Liver (tissue), 8 donors: ENCODE measurements at regions not wholly inside any gene's neighbourhood (a gene's known extent, or its start where the extent isn't known, plus 50 kb on each side); places are given as distances from the start of the nearest gene placed in this dataset.
A peak's percentile ranks its signal among the peaks of the same experiment; 100 is the strongest.

Source experiments
- DNase-seq: peaks from one replicate; pipeline ENCODE4 v3.0.0-alpha.2; 2017; ENCODE audit warnings: low spot score
- H3K27ac ChIP-seq, 2 donors: one replicate each; pipeline ENCODE4 v1.7.0; 2013; ENCODE audit warnings: inconsistent platforms in 2 of 2, low read length in 2 of 2, control low read depth in 1 of 2, low read depth in 1 of 2, mild to moderate bottlenecking in 1 of 2
- H3K27me3 ChIP-seq, 4 donors: one replicate each; pipeline versions ENCODE4 v1.6.1 to v1.7.0; 2013; ENCODE audit warnings: low read length in 3 of 4, inconsistent platforms in 1 of 4, mild to moderate bottlenecking in 1 of 4, moderate library complexity in 1 of 4; ENCODE audit not compliant: control insufficient read depth in 4 of 4, insufficient read depth in 4 of 4
- H3K36me3 ChIP-seq, 4 donors: one replicate each; pipeline versions ENCODE4 v1.6.1 to v1.7.0; 2013; ENCODE audit warnings: low read length in 3 of 4, mild to moderate bottlenecking in 3 of 4, low read depth in 1 of 4, moderate library complexity in 1 of 4; ENCODE audit not compliant: control insufficient read depth in 4 of 4, insufficient read depth in 3 of 4
- H3K4me1 ChIP-seq, 4 donors: one replicate each; pipeline versions ENCODE4 v1.6.1 to v1.7.0; 2013; ENCODE audit warnings: low read length in 3 of 4, mild to moderate bottlenecking in 3 of 4, moderate library complexity in 1 of 4; ENCODE audit not compliant: control insufficient read depth in 4 of 4, insufficient read depth in 4 of 4
- H3K4me3 ChIP-seq, 3 donors: one replicate each; pipeline versions ENCODE4 v1.6.1 to v1.7.0; 2013; ENCODE audit warnings: low read length in 3 of 3, control low read depth in 1 of 3, low read depth in 1 of 3, mild to moderate bottlenecking in 1 of 3
- H3K9ac ChIP-seq, 2 donors: one replicate each; pipeline ENCODE4 v1.7.0; 2013; ENCODE audit warnings: low read length in 2 of 2, mild to moderate bottlenecking in 2 of 2, moderate library complexity in 2 of 2, control low read depth in 1 of 2, low read depth in 1 of 2
- H3K9me3 ChIP-seq, 4 donors: one replicate each; pipeline versions ENCODE4 v1.6.1 to v1.7.0; 2013; ENCODE audit warnings: low read length in 3 of 4; ENCODE audit not compliant: control insufficient read depth in 4 of 4
- EGR1 ChIP-seq, 2 donors: IDR thresholded peaks; 2 replicates each; pipeline ENCODE4 v1.6.1; 2016 to 2018; ENCODE audit warnings: antibody characterized with exemption in 2 of 2, low read depth in 2 of 2
- FOXA2 ChIP-seq: IDR thresholded peaks from 2 replicates; pipeline ENCODE4 v1.6.1; 2016; ENCODE audit warnings: antibody characterized with exemption
- HNF4A ChIP-seq, 2 donors: conservative IDR thresholded peaks; 2 replicates each; pipeline ENCODE4 v1.6.1; 2016; ENCODE audit warnings: antibody characterized with exemption in 2 of 2, mild to moderate bottlenecking in 2 of 2
- HNF4G ChIP-seq: IDR thresholded peaks from 2 replicates; pipeline ENCODE4 v1.6.1; 2016; ENCODE audit warnings: antibody characterized with exemption
- NR2F2 ChIP-seq: IDR thresholded peaks from 2 replicates; pipeline ENCODE4 v1.6.1; 2016; ENCODE audit warnings: antibody characterized with exemption
- RAD21 ChIP-seq, 2 donors: IDR thresholded peaks; 2 replicates each; pipeline ENCODE4 v1.6.1; 2016; ENCODE audit warnings: antibody characterized with exemption in 2 of 2, mild to moderate bottlenecking in 2 of 2
- RXRA ChIP-seq, 2 donors: IDR thresholded peaks; 2 replicates each; pipeline ENCODE4 v1.6.1; 2017 to 2018; ENCODE audit warnings: antibody characterized with exemption in 2 of 2, mild to moderate bottlenecking in 1 of 2
- SP1 ChIP-seq: IDR thresholded peaks from 2 replicates; pipeline ENCODE4 v1.6.1; 2018; ENCODE audit warnings: antibody characterized with exemption, mild to moderate bottlenecking
- YY1 ChIP-seq: IDR thresholded peaks from 2 replicates; pipeline ENCODE4 v1.6.1; 2016; ENCODE audit warnings: antibody characterized with exemption, mild to moderate bottlenecking
- WGBS: extraction: QIAGEN DNeasy Blood & Tissue Kit; methylation state at CpG from one replicate; pipeline ENCODE4 v1.1.7; 2013; 5-methylcytosine and 5-hydroxymethylcytosine counted together
- TF ChIP-seq, protein P1 (sequence below): IDR thresholded peaks from 2 replicates; pipeline ENCODE4 v1.6.1; 2016; ENCODE audit warnings: antibody characterized with exemption
- TF ChIP-seq, protein P2 (sequence below): IDR thresholded peaks from 2 replicates; pipeline ENCODE4 v1.6.1; 2016; ENCODE audit warnings: antibody characterized with exemption
- TF ChIP-seq, protein P3 (sequence below): fragments of 150-350 bp; IDR thresholded peaks from 2 replicates; pipeline ENCODE4 v1.5.1; 2017; ENCODE audit warnings: improper control_type of control experiment, low read depth, low read length; ENCODE audit not compliant: missing input control
- TF ChIP-seq, protein P4 (sequence below): IDR thresholded peaks from 2 replicates; pipeline ENCODE4 v1.6.1; 2016; ENCODE audit warnings: antibody characterized with exemption, mild to moderate bottlenecking
- TF ChIP-seq, protein P5 (sequence below): IDR thresholded peaks from 2 replicates; pipeline ENCODE4 v1.6.1; 2016; ENCODE audit warnings: antibody characterized with exemption
- donor health status: healthy.
- donor health status: healthy.
- donor health status: healthy.
- donor health status: healthy.
- donor health status: healthy.

DNA sequence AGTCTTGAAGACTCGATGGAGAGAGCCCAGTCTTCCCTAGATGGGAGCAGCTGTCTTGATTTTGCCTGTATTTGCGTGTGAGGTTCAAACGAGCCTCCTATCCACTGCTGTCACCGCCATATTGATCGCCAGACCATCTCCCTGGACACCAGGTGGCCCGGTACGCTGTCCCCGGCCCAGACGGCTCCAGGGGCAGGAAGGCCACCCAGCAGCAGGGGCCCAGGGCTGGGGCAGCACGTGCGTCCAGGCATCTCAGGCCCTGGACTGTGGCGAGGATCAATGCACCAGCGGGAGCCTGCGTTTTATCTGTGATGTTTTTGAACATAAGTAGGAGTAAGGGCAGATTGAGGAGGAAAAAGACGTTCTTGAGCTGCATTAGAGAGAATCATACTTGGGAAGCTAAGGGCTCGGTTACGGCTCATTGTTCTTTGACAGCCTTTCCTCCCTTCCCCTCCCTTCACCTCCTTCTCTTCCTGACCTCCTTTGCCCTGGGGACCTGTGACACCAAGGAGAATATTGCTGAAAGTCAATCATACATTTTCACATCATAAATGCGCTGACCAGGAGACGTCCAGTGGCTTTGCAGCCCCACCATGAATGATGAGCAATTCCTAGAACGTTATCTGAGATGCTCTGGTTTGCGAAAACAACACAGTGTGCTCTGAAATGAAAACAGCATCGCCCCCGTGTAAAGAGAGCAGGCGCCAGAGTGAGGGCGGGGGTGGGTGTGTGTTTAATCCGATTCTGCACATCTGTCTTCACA lies 711.2 kb upstream of the SALL3 start:
- WGBS, result 79% methylated on average over 26 of the region's 26 CpGs
- DNase-seq, result no peak
- Histone ChIP-seq H3K9ac (no peak overlapping the region), H3K36me3 (no peaks in the 10 kb centered on the region), H3K4me3 (no peak overlapping the region), H3K27me3 (peaks cover 0 to 8% (median 0%) of the 10 kb centered on the region in 4 donors), H3K9me3 (peaks cover 0 to 3% (median 2%) of the 10 kb centered on the region in 4 donors), H3K27ac (no peak overlapping the region), H3K4me1 (no peaks in the 10 kb centered on the region)
- TF ChIP-seq NR2F2, result no peak
- TF ChIP-seq YY1, result no peak
- TF ChIP-seq FOXA2, result no peak
- TF ChIP-seq HNF4G, result no peak
- TF ChIP-seq, protein P1, sequence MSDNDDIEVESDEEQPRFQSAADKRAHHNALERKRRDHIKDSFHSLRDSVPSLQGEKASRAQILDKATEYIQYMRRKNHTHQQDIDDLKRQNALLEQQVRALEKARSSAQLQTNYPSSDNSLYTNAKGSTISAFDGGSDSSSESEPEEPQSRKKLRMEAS, result no peak
- no peak for TF ChIP-seq RAD21 (IDR thresholded peaks at IDR 0.05)
- TF ChIP-seq, protein P2, sequence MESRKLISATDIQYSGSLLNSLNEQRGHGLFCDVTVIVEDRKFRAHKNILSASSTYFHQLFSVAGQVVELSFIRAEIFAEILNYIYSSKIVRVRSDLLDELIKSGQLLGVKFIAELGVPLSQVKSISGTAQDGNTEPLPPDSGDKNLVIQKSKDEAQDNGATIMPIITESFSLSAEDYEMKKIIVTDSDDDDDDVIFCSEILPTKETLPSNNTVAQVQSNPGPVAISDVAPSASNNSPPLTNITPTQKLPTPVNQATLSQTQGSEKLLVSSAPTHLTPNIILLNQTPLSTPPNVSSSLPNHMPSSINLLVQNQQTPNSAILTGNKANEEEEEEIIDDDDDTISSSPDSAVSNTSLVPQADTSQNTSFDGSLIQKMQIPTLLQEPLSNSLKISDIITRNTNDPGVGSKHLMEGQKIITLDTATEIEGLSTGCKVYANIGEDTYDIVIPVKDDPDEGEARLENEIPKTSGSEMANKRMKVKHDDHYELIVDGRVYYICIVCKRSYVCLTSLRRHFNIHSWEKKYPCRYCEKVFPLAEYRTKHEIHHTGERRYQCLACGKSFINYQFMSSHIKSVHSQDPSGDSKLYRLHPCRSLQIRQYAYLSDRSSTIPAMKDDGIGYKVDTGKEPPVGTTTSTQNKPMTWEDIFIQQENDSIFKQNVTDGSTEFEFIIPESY, result no peak
- TF ChIP-seq SP1, result no peak
- TF ChIP-seq, protein P3, sequence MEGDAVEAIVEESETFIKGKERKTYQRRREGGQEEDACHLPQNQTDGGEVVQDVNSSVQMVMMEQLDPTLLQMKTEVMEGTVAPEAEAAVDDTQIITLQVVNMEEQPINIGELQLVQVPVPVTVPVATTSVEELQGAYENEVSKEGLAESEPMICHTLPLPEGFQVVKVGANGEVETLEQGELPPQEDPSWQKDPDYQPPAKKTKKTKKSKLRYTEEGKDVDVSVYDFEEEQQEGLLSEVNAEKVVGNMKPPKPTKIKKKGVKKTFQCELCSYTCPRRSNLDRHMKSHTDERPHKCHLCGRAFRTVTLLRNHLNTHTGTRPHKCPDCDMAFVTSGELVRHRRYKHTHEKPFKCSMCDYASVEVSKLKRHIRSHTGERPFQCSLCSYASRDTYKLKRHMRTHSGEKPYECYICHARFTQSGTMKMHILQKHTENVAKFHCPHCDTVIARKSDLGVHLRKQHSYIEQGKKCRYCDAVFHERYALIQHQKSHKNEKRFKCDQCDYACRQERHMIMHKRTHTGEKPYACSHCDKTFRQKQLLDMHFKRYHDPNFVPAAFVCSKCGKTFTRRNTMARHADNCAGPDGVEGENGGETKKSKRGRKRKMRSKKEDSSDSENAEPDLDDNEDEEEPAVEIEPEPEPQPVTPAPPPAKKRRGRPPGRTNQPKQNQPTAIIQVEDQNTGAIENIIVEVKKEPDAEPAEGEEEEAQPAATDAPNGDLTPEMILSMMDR, result no peak
- TF ChIP-seq RXRA (IDR thresholded peaks at IDR 0.05), result no peak
- TF ChIP-seq HNF4A (conservative IDR thresholded peaks at IDR 0.05), result no peak
- TF ChIP-seq EGR1 (IDR thresholded peaks at IDR 0.05; ENCODE audit: low read depth in 2 of 2), result no peak
- TF ChIP-seq, protein P4, sequence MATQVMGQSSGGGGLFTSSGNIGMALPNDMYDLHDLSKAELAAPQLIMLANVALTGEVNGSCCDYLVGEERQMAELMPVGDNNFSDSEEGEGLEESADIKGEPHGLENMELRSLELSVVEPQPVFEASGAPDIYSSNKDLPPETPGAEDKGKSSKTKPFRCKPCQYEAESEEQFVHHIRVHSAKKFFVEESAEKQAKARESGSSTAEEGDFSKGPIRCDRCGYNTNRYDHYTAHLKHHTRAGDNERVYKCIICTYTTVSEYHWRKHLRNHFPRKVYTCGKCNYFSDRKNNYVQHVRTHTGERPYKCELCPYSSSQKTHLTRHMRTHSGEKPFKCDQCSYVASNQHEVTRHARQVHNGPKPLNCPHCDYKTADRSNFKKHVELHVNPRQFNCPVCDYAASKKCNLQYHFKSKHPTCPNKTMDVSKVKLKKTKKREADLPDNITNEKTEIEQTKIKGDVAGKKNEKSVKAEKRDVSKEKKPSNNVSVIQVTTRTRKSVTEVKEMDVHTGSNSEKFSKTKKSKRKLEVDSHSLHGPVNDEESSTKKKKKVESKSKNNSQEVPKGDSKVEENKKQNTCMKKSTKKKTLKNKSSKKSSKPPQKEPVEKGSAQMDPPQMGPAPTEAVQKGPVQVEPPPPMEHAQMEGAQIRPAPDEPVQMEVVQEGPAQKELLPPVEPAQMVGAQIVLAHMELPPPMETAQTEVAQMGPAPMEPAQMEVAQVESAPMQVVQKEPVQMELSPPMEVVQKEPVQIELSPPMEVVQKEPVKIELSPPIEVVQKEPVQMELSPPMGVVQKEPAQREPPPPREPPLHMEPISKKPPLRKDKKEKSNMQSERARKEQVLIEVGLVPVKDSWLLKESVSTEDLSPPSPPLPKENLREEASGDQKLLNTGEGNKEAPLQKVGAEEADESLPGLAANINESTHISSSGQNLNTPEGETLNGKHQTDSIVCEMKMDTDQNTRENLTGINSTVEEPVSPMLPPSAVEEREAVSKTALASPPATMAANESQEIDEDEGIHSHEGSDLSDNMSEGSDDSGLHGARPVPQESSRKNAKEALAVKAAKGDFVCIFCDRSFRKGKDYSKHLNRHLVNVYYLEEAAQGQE, result no peak

DNA sequence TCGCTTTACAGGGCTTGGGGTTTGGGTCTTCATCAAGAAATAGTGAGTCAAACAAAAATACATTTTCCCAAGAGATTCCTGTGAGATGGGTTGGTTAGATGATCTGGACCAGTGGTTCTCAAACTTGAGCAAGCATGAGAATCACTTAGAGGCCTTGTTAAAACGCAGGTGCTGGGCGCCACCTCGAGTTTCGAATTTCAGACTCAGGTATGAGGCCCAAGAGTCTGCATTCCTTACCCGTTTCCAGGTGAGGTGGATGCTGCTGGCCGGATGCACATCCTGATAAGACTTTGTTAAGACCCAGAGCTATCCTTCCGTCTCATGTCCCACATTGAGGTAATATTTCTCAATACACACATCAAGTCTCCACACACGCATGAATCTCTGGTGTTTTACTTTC lies 707.8 kb upstream of the SALL3 start:
- 73% methylated on average over 9 of the region's 9 CpGs for whole genome bisulfite sequencing
- TF ChIP-seq, protein P5, sequence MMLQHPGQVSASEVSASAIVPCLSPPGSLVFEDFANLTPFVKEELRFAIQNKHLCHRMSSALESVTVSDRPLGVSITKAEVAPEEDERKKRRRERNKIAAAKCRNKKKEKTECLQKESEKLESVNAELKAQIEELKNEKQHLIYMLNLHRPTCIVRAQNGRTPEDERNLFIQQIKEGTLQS, result no peak
- TF ChIP-seq RAD21 (IDR thresholded peaks at IDR 0.05), result peak in 1 of 2 donors; percentile 37
- Histone ChIP-seq H3K4me1 (no peaks in the 10 kb centered on the region), H3K9ac (no peak overlapping the region), H3K36me3 (no peaks in the 10 kb centered on the region), H3K27me3 (peaks cover 0 to 4% (median 0%) of the 10 kb centered on the region in 4 donors), H3K27ac (no peak overlapping the region), H3K4me3 (no peak overlapping the region), H3K9me3 (peaks cover 0 to 3% (median 2%) of the 10 kb centered on the region in 4 donors)
- DNase-seq, result no peak
